HFF-Myc (cell line): ENCODE measurements at regions not wholly inside any gene's neighbourhood (a gene's known extent, or its start where the extent isn't known, plus 50 kb on each side); places are given as distances from the start of the nearest gene placed in this dataset.

Experiments used
- DNase-seq: peaks from one replicate; pipeline ENCODE4 v3.0.0-alpha.2; 2011; ENCODE audit warnings: low read depth; ENCODE audit errors: extremely low read depth
- H3K4me3 ChIP-seq: replicated peaks from 2 replicates; pipeline ENCODE4 v1.5.1; 2011; ENCODE audit warnings: low read depth, mild to moderate bottlenecking, control low read depth, low read length
- TF ChIP-seq, protein P1 (sequence below): IDR thresholded peaks from 2 replicates; pipeline ENCODE4 v1.5.1; 2012; ENCODE audit warnings: mild to moderate bottlenecking, low read depth, low read length, control low read depth; ENCODE audit errors: missing control alignments

DNA sequence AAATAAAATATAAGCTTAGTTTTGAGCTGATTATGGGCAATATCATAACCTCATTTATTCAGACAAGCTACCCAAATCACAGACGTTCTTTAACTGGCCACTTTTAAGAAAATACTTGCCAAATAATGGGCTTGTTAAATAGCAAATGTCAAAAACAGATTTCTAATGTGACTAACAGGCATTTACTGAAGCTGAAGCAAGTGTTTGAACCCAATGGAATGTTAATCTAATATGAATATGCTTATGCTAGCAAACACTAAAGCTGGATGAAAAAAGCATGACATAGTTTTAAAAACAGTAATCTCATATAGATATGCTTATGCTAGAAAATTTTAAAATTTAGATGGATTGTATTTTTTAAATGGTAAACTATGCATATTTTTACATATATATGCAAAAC lies 411.6 kb upstream of the PTGER4 start:
- H3K4me3 ChIP-seq, result no peak overlapping the region
- TF ChIP-seq, protein P1, sequence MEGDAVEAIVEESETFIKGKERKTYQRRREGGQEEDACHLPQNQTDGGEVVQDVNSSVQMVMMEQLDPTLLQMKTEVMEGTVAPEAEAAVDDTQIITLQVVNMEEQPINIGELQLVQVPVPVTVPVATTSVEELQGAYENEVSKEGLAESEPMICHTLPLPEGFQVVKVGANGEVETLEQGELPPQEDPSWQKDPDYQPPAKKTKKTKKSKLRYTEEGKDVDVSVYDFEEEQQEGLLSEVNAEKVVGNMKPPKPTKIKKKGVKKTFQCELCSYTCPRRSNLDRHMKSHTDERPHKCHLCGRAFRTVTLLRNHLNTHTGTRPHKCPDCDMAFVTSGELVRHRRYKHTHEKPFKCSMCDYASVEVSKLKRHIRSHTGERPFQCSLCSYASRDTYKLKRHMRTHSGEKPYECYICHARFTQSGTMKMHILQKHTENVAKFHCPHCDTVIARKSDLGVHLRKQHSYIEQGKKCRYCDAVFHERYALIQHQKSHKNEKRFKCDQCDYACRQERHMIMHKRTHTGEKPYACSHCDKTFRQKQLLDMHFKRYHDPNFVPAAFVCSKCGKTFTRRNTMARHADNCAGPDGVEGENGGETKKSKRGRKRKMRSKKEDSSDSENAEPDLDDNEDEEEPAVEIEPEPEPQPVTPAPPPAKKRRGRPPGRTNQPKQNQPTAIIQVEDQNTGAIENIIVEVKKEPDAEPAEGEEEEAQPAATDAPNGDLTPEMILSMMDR, result no peak
- DNase-seq, result no peak

DNA sequence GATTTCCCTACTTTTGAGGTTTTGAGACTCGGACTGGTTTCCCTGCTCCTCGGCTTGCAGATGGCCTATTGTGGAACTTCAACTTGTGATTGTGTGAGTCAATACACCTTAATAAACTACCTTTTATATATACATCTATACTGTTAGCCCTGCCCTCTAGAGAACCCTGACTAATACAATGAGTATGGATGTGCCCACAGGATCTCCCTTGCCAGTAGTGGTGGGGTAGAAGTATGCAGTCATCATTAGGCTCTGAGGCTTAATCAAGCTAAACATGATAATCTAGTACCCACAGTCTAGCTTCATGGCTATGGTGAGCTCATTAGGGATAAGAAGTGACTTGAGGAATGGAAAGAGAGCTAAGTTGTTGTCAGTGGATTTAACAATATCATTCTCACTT lies 412.8 kb upstream of the PTGER4 start:
- H3K4me3 ChIP-seq, result no peak overlapping the region
- no peak for DNase-seq
- TF ChIP-seq, protein P1, result no peak

DNA sequence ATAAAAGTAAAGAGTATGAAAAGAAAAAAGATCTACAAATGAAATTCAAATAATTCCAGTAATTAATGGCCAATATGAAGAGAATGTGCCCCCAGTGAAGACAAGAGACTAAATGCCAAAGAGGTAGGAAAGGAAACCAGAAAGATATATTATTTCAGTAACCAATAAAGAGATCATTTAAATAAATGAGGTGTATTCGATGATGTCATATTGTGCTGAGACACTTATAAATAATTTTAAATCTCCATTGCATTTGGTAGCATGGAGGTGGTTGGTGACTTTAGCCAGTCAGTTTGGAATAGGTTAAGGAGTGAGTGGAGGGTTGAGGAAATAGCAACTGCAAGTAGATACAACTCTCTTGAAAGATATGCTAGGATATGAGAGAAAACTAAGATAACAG lies 417.7 kb upstream of the PTGER4 start:
- no peak overlapping the region for H3K4me3 ChIP-seq
- TF ChIP-seq, protein P1, result no peak
- no peak for DNase-seq

DNA sequence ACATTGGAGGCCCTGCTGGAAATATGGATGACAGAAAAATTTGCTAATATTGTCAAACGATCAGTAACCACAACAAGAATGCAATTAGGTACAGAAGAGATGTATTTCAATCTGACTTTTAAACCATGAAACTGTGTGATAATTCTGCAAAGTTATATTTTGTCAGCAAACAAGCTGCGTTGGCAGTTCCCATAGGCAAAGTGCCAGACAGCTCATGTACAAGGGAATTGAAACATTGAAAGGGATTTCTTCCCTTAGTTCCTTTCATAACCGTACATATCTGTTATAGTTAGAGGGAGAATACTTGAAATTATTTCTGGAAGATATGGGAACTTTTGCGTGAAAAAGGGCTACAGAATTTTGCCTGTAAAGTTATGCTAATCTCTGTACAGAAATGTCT lies 419.4 kb upstream of the PTGER4 start:
- TF ChIP-seq, protein P1, result no peak
- no peak for DNase-seq
- H3K4me3 ChIP-seq, result no peak overlapping the region

DNA sequence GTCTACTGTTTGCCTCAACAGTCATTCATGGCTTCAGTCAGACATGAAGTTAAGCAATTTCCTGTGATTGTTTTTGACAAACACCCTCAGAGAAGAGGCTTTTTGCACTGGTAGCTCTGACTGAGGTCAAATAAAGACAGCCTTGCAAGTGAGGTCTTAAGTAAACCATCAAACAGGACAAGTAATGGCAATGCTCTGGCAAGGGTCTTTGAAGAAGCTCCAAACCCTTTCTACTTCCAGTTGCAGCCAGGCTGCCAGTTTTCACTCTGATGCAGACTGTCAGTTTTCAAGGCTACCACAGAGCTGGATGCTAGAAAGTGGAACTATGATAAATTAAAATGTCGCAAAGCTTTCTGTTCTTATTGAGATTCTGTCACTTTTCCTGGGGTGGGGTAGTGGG lies 421.5 kb upstream of the PTGER4 start:
- TF ChIP-seq, protein P1, result no peak
- no peak for DNase-seq
- H3K4me3 ChIP-seq, result no peak overlapping the region

DNA sequence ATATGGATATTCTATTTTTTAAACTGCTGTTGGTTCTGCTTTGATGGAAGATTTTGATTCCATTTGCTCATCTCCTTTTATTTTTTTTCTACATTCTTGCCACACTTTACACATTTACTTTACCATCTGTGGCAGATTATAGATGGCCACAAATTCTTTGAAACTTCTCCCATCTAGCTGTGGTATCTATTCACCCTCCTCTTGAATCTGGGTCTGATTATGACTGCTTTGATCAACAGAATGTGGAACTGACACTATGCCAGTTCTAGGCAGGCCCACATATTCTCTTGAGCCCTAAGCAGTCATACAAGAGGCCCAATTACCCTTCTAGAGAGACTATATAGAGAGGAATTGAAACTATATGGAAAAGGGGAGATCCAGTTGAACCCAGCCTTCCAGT lies 439.0 kb upstream of the PTGER4 start:
- no peak for DNase-seq
- TF ChIP-seq, protein P1, result no peak
- H3K4me3 ChIP-seq, result no peak overlapping the region

DNA sequence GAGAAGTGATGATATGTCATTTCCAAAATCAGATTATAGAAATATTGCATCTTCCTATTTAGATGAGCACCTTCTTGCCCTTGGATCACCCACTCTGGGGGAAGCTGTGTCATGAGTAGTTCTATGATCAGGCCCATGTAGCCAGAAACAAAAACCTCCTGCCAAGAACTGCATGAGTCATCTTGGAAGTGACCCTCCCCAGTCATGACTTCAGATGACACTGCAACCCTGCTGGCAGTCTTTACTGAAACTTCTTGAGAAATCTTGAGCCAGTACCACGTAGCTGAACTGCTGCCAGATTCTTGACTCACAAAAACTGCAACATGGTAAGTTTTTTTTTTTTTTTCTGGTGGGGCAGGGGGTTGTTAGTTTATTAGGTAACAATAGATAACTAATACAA lies 439.6 kb upstream of the PTGER4 start:
- peak; percentile 51 for DNase-seq

More for the DNA sequence above, 439.6 kb upstream of the PTGER4 start:
- TF ChIP-seq, protein P1, result no peak
- no peak overlapping the region for H3K4me3 ChIP-seq
